Skin of body (tissue), 1 donor: ENCODE measurements at regions not wholly inside any gene's neighbourhood (a gene's known extent, or its start where the extent isn't known, plus 50 kb on each side); places are given as distances from the start of the nearest gene placed in this dataset.
A peak's percentile ranks its signal among the peaks of the same experiment; 100 is the strongest.
"Not testable (repeated sequence)": the region's sequence is repeated elsewhere in the genome, so short reads cannot be mapped to it uniquely, and the experiment has no call there.

ENCODE experiments used
- DNase-seq: peaks from one replicate; lab custom pipeline; 2025; lab: John Stamatoyannopoulos, UW

GRCh38 chr15:92753591-92753990 is 98.0 kb upstream of the FAM174B start:
- DNase-seq: no peak

- no peak for DNase-seq
These were observed 107.9 kb upstream of the FAM174B start for GRCh38 chr15:92763459-92763858.

GRCh38 chr15:92768131-92768530 is 112.6 kb upstream of the FAM174B start:
- DNase-seq: not testable (repeated sequence)

GRCh38 chr15:92770641-92771040 is 115.1 kb upstream of the FAM174B start:
- DNase-seq: no peak

DNA sequence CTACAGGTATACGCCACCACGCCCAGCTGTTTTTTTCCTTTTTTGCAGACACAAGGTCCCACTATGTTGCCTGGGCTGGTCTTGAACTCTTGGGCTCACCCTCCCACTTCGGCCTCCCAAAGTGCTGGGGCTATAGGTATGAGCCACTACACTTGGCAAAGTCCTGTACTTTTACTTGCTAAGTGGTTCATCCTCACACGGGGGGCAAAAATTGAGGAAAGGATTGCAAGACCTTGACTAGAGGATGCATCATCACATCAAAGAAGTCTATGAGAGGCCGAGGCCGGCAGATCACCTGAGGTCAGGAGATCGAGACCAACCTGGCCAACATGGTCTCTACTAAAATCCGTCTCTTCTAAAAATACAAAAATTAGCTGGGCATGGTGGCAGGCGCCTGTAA is 116.5 kb upstream of the FAM174B start:
- DNase-seq: no peak

GRCh38 chr15:92772626-92773244 is 117.2 kb upstream of the FAM174B start:
- no peak for DNase-seq

GRCh38 chr15:92773340-92773739 is 117.8 kb upstream of the FAM174B start:
- no peak for DNase-seq

DNA sequence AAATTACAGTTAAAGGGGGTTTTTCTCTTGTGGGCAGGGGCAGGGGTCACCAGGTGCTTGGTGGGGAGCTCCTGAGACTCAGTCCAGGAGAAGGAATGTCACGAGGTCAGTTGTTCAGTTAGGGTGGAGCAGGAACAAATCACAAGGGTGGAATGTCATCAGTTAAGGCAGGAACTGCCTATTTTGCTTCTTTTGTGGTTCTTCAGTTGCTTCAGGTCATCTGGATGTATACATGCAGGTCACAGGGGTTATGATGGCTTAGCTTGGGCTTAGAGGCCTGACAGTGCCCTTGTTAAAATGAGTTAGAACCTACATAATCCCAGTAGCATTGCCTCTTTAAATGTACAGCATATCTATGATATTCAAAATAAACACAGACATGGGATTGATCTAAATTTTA is 120.2 kb upstream of the CHD2 start:
- no peak for DNase-seq

GRCh38 chr15:92780843-92781242 is 119.3 kb upstream of the CHD2 start:
- DNase-seq: peak; percentile 74

- DNase-seq: no peak
These were observed 118.1 kb upstream of the CHD2 start for GRCh38 chr15:92781925-92782453.

GRCh38 chr15:92787116-92787515 is 113.0 kb upstream of the CHD2 start:
- DNase-seq: no peak

GRCh38 chr15:92788196-92788595 is 111.9 kb upstream of the CHD2 start:
- DNase-seq: no peak

- not testable (repeated sequence) for DNase-seq
These were observed 111.3 kb upstream of the CHD2 start for GRCh38 chr15:92788793-92789192.

DNA sequence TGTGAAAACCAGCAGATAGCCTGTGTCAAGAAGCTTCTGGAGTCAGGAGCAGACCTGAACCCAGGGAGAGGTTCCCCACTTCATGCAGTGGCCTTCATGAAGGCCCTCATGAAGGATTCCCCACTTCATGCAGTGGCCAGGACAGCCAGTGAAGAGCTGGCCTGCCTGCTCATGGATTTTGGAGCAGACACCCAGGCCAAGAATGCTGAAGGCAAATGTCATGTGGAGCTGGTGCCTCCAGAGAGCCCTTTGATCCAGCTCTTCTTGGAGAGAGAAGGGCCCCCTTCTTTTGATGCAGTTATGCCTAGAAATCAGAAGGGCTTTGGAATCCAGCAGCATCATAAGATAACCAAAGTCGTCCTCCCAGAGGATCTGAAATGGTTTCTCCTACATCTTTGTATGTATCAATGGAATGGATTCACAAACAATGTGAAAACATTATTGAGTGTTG is 103.9 kb upstream of the CHD2 start:
- DNase-seq: no peak

- DNase-seq: peak; percentile 50
These were observed 102.7 kb upstream of the CHD2 start for GRCh38 chr15:92797168-92798052.

DNA sequence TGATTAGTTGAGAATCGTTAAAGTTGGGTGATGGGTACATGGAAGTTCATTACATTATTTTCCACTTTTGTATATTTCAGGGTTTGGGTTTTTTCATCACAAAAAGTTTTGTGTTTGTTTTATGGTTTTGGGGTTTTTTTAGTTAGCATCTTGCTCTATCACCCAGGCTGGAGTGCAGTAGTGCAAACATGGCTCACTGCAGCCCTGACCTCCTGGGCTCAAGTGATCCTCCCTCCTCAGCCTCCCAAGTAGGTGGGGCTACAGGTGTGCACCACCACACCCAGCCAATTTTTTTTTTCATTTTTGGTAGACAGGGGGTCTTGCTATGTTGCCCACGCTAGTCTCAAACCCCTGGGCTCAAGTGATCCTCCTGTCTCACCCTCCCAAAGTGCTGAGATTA is 100.1 kb upstream of the CHD2 start:
- no peak for DNase-seq

- DNase-seq: not testable (repeated sequence)
These were observed 99.6 kb upstream of the CHD2 start for GRCh38 chr15:92800416-92801055.

- not testable (repeated sequence) for DNase-seq
These were observed 98.9 kb upstream of the CHD2 start for GRCh38 chr15:92801056-92801773.

GRCh38 chr15:92801774-92802464 is 98.2 kb upstream of the CHD2 start:
- no peak for DNase-seq

GRCh38 chr15:92803536-92803851 is 96.6 kb upstream of the CHD2 start:
- no peak for DNase-seq
